Uterus (tissue), 3 donors: ENCODE measurements at regions not wholly inside any gene's neighbourhood (a gene's known extent, or its start where the extent isn't known, plus 50 kb on each side); places are given as distances from the start of the nearest gene placed in this dataset.

Source experiments
- DNase-seq, 2 donors: peaks; one replicate each; pipeline ENCODE4 v3.0.0-alpha.2; 2019 to 2020
- H3K27ac ChIP-seq, 2 donors: fragments of 200-600 bp; sonication (generic); 1 replicate in 1 of 2; 2 replicates in 1 of 2; pipeline ENCODE4 v1.5.1; 2016 to 2018
- H3K27me3 ChIP-seq, 2 donors: fragments of 200-600 bp; sonication (generic); one replicate each; pipeline ENCODE4 v1.5.1; 2018 to 2019; ENCODE audit warnings: control low read depth in 1 of 2
- H3K36me3 ChIP-seq, 2 donors: fragments of 200-600 bp; sonication (generic); one replicate each; pipeline ENCODE4 v1.5.1; 2019; ENCODE audit warnings: control low read depth in 1 of 2
- H3K4me1 ChIP-seq, 2 donors: fragments of 200-600 bp; sonication (generic); one replicate each; pipeline ENCODE4 v1.5.1; 2018 to 2019; ENCODE audit warnings: control low read depth in 1 of 2
- H3K4me3 ChIP-seq, 2 donors: fragments of 200-600 bp; sonication (generic); 1 replicate in 1 of 2; 2 replicates in 1 of 2; pipeline ENCODE4 v1.5.1; 2018 to 2019; ENCODE audit warnings: mild to moderate bottlenecking in 1 of 2
- H3K9me3 ChIP-seq, 2 donors: fragments of 200-600 bp; sonication (generic); one replicate each; pipeline ENCODE4 v1.5.1; 2019; ENCODE audit warnings: control low read depth in 1 of 2
- POLR2A ChIP-seq, 2 donors: fragments of 450-650 bp; IDR thresholded peaks; one replicate each; pipeline ENCODE4 v1.6.1; 2016; ENCODE audit warnings: antibody characterized with exemption in 2 of 2, mild to moderate bottlenecking in 1 of 2, moderate library complexity in 1 of 2
- intact Hi-C: fragments of 100-400 bp; cut with DNase I; formaldehyde crosslinking; loops from one replicate; pipeline ENCODE4 v1.15.1; 2023; ENCODE audit warnings: low total_unique reads
- TF ChIP-seq, protein P1 (sequence below), 4 experiments: fragments of 200-600 bp in 2 of 4; fragments of 450-650 bp in 2 of 4; sonication (generic) in 2 of 4; IDR thresholded peaks; one replicate each; pipeline ENCODE4 v1.5.1; 2016 to 2019; ENCODE audit warnings: antibody characterized with exemption in 4 of 4, mild to moderate bottlenecking in 2 of 4, moderate library complexity in 1 of 4
- donor health status: DM: yes; HTN: yes; CAD: no.

DNA sequence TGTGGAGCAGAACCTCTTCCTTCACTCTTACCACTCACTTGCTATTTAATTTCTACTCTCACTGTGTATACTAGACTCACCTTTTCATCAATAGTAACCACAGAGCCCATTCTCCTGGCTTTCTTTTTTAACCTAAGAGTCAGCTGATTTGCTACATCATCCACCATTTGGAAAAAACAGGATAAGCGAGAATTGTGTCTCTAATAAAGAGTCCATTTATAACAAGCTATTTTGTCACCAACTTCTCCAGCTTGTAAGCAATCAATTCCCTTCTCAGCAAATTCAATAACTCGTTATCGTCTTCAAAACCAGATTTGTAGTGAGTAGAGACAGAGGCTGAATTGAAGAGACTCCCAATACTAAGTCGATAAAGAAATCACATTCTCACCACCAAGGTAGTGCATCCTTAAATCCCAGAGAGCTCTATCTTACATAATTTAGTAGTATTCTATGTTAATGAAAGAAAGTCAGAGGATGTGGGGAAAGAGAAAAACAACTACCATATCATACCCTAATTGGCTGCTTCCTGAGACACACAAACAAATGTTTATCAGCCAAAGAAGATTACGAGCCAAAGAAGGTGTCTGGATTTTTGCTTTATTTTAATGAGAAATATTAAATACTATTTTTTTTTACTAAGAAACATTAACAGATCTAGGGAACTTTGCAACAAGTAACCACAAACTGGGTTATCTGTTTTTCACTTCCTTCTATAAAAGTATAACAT lies 52.5 kb upstream of the SPTBN1 start:
- H3K4me3 ChIP-seq, result no peak overlapping the region
- no peaks in the 10 kb centered on the region for H3K9me3 ChIP-seq
- no peak for TF ChIP-seq POLR2A (IDR thresholded peaks at IDR 0.05)
- TF ChIP-seq, protein P1, sequence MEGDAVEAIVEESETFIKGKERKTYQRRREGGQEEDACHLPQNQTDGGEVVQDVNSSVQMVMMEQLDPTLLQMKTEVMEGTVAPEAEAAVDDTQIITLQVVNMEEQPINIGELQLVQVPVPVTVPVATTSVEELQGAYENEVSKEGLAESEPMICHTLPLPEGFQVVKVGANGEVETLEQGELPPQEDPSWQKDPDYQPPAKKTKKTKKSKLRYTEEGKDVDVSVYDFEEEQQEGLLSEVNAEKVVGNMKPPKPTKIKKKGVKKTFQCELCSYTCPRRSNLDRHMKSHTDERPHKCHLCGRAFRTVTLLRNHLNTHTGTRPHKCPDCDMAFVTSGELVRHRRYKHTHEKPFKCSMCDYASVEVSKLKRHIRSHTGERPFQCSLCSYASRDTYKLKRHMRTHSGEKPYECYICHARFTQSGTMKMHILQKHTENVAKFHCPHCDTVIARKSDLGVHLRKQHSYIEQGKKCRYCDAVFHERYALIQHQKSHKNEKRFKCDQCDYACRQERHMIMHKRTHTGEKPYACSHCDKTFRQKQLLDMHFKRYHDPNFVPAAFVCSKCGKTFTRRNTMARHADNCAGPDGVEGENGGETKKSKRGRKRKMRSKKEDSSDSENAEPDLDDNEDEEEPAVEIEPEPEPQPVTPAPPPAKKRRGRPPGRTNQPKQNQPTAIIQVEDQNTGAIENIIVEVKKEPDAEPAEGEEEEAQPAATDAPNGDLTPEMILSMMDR (IDR thresholded peaks at IDR 0.05), result no peak
- intact Hi-C loops, result no loop called here
- no peaks in the 10 kb centered on the region for H3K36me3 ChIP-seq
- no peaks in the 10 kb centered on the region for H3K4me1 ChIP-seq
- DNase-seq, result no peak
- H3K27me3 ChIP-seq, result no peaks in the 10 kb centered on the region
- no peak overlapping the region for H3K27ac ChIP-seq

DNA sequence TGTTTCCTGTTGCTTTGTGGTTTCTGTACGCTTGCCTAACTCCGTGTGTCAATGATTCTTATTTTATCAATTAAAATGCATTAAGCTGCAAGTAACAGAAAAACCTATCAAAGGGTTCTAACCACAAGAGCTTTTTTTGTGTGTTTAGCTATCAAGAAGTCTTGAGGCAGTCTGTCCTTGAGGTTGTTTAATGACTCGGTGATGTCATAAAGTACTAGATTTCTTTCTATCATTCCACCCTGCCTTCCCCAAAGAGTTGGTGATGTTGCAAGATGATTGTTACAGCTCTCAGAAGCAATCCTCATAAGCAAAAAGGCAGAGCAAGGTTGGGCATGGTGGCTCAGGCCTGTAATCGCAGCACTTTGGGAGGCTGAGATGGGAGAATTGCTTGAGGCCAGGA lies 51.9 kb upstream of the SPTBN1 start:
- DNase-seq, result no peak
- intact Hi-C loops, result no loop called here
- Histone ChIP-seq H3K27ac (no peak overlapping the region), H3K36me3 (no peaks in the 10 kb centered on the region), H3K4me3 (no peak overlapping the region), H3K9me3 (no peaks in the 10 kb centered on the region), H3K27me3 (no peaks in the 10 kb centered on the region), H3K4me1 (no peaks in the 10 kb centered on the region)
- TF ChIP-seq, protein P1 (IDR thresholded peaks at IDR 0.05), result no peak
- TF ChIP-seq POLR2A (IDR thresholded peaks at IDR 0.05), result no peak

DNA sequence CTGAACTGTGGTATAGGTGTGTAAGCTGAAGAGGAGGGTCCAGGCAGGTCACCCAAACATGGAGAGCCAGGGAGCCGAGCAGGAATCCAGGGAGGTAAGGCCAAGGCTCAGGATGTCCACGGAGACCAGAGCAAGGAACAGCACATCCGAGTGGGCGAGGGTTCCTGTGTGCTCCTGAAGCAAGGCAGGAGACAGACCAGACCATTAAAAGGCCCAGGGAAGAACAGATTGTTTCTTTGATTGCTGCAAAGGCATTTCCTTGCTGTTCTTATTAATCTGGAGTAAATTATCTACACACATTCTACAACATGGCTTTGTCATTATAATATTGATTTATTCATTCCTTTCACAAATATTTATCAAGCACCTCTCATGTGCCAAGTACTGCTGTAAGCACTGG lies 50.1 kb upstream of the SPTBN1 start:
- Histone ChIP-seq H3K27ac (no peak overlapping the region), H3K27me3 (no peaks in the 10 kb centered on the region), H3K9me3 (no peaks in the 10 kb centered on the region), H3K36me3 (no peaks in the 10 kb centered on the region), H3K4me3 (no peak overlapping the region), H3K4me1 (no peaks in the 10 kb centered on the region)
- intact Hi-C loops, result no loop called here
- TF ChIP-seq POLR2A (IDR thresholded peaks at IDR 0.05), result no peak
- TF ChIP-seq, protein P1 (IDR thresholded peaks at IDR 0.05), result no peak
- DNase-seq, result no peak
